SW 1271 (cell line): ENCODE measurements at regions not wholly inside any gene's neighbourhood (a gene's known extent, or its start where the extent isn't known, plus 50 kb on each side); places are given as distances from the start of the nearest gene placed in this dataset.
"Not testable (repeated sequence)": the region's sequence is repeated elsewhere in the genome, so short reads cannot be mapped to it uniquely, and the experiment has no call there.

ENCODE experiments used
- DNase-seq, 2 experiments: peaks; one replicate each; lab custom pipeline; 2025; lab: John Stamatoyannopoulos, UW

DNA sequence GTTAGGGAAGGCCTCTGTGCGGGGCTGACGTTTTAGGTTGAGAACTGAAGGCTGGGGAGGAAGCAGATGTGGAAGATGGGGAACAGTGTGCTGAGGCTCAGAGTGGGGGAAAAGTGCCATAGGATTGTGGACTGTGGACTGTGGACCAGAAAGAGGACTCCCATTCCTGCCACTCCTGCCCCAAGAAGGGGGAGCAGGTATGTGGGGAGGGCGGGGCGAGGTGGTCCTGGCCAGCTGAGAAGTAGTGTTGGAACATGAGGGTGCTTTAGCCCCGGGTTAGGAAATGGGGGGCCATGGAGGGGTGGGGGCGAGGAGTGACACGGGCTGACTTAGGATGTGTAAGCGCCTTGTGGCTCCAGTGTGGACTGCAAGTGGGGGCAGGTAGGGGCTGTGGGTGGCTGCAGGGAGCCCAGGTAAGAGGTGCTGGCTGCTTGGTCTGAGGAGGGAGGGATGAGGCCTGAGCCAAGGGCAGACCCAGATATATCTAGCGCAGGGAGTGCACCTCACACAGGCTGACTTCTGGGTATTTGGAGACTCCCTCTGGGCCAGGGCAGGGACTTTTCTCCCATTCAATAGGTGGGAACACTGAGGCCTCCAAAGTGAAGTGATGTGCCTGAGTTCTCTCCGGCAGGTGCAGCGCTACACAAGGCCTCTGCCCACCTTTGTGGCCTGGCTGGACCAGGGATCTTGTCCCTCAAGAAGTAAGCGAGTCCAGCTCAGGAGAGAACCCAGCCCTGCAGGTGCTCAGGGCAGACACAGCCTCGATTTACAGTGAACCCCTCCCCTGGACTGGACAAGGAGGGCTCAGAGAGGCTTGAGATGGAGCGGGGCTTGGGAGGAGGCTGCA lies 76.6 kb upstream of the TOX2 start:
- no peak for DNase-seq

- no peak for DNase-seq
Measured at GRCh38 chr20:43836790-43837189, 77.9 kb upstream of the TOX2 start.

DNA sequence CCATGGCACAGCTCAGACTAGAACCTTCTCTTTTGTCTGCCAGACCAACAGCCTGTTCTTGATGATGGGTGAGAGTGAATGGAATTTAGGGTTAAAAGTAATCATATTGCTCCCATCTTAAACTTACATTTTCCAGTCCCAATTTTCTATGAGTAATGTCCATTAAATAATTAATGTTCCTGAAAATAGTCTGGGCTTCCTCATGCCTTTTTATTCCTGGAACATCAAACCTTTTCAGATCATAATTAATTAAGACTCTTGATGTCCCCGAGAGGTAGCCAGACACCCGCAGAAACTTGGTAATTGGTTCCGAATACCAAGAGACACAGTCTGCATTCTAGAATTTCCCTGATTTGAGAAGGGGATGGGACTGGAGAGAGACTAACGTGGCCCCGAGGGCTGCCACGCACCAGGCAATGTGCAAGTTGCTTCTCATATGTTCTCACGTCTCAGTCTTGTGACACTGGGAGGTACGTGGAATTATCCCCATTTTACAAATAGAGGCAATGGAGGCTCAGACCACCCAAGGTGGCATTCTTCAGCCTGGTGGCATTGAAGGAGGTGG lies 78.6 kb upstream of the TOX2 start:
- DNase-seq = no peak

- DNase-seq = no peak
Measured at GRCh38 chr20:43833511-43834395, 80.9 kb upstream of the TOX2 start.

DNA sequence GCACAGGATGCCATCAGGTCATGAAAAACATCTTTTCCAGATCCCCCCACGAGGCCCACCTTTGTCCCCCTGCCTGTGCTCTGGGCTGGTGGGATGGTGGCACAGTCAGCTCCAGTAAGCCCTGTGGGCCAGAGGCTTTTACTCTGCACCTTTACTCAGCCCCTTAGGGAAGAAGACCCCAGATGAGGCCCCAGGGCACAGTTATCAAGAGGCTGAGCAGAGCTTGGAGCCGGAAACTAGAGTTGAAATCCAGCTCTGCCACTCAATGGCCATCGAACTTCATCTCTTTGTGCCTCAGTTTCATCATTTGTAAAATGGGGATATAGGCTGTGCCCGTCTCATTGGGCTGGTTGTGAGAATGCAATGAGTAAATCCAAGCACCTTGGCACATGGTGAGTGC lies 81.7 kb upstream of the TOX2 start:
- no peak for DNase-seq

GRCh38 chr20:43832096-43832816 lies 82.4 kb upstream of the TOX2 start:
- DNase-seq = no peak

DNA sequence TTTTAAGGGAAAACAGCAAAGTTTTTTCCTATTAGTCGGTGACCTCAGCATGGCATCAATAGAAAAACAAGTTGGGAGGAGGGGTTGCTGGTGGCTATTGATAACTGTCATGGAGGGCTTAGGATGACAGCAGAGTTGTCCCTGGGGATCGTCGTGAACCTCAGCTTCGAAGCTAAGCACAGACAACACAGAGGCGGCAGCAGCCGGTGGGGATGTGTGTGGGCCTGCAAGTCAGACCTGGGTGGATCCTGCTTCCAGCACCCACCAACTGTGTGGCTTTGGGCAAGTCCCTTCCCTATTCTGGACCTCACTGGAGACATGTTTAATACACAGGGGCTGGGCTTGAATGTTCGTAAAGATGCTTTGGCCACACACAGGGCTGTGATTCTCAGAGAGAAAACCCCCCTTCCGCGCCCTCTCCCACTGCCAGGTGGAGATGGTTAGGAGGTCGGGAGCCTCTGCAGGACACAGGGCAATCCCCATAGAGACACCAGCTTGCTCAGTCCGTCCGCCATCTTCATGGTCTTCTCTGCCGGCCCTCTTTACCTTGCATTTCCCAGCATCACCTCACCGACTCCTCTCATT lies 83.1 kb upstream of the TOX2 start:
- DNase-seq = no peak

- DNase-seq = no peak
Measured at GRCh38 chr20:43830883-43831282, 83.8 kb upstream of the TOX2 start.

GRCh38 chr20:43829951-43830690 lies 84.5 kb upstream of the TOX2 start:
- no peak for DNase-seq

DNA sequence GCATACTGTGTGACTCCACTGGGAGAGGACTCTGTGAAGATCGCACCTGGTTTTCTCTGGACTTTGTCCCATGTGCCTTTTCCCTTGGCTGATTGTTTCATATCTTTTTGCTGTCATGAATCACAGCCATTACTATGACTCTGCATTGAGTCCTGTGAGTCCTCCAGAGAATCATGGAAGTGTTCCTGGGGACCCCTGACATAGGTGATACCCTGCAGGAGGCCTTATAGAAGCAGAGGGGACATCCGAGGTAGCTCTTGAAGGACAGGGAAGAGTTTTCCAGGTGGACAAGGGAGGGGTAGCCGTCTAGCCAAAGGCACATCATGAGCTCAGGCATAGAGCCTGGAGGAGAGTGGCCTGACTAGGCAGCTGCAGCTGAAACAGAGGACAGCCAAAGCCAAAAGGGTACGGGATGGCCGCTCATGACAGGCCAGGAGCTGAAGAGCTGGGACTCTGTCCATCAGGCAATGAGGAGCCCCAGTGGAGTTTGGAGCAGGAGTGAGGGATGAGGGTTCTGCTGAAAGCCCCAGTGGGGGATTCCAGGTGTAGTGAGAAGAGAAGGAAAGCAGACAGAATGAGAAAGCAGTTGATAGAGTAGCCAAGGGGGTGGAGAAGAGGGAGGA lies 86.6 kb upstream of the TOX2 start:
- no peak for DNase-seq

- not testable (repeated sequence) for DNase-seq
Measured at GRCh38 chr20:43826943-43827342, 87.7 kb upstream of the TOX2 start.

DNA sequence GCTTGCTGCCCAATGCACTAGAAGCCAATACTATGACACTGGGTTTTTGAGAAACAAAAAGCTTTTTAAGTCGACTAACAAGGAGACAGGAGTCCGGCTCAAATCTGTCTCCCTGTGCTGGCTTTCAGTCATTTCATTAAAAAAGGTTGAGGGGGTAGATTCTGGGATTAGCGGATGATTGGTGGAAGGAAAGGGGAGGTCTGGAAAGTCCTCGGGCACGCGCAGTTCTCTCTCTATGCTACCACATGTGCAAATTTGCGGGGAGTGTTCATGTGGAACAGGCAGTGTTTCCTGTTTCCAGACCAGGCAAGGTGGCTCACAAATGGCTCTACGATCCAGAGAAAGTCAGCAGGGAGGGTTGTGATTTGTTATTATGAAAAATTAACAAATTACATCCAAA lies 89.1 kb upstream of the TOX2 start:
- DNase-seq = no peak

DNA sequence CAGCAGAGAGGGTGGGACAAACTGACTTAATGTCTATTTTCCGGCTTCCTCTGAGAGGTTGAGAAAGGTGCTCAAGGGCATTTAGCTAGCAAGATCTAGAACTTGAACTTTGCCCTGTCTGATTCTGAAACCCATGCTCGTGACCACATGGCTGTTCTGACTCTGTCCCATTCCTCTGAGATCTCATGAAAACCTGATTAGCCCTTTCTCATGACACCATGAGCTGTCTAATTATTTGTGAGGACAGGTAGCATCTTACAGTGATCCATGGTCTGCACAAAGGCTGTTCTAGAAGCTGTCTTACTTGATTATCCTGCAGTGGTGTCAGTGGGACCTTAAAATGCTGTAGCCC lies 89.6 kb upstream of the TOX2 start:
- DNase-seq = no peak

DNA sequence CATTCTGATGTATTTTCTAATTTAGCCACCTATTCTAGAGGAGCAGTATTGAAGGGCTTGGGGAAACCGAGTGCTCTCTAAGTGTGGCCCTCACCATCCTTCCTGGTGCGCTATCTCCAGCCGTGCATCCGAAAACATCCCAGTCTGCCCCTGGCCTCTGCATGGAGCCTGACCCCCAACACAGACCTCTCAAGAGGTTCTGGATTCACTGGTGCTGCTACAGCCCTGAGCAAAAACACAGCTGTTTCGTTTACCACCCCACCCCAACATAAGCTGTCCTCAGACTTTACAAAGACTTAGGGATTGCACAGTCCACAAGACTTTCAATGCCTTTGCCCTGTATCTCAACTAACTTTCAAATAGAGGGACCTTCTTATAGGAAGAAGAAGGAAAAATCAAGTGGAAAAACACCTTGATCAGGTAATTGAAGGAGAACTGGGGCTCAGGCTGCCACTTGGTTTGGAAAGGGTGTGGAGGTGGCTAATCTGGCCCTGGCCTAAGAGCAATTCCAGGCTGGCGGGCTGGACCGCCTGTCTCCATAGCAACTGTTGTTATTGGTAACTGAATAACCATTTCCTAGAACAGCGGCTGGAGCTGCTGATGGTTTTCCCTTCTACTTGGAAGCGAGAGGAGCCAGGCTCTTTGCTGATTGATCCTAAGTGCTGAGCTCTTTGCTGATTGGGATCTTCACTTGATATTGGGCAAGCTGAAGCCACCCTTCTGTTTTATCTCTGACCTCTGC lies 90.2 kb upstream of the TOX2 start:
- DNase-seq = no peak

DNA sequence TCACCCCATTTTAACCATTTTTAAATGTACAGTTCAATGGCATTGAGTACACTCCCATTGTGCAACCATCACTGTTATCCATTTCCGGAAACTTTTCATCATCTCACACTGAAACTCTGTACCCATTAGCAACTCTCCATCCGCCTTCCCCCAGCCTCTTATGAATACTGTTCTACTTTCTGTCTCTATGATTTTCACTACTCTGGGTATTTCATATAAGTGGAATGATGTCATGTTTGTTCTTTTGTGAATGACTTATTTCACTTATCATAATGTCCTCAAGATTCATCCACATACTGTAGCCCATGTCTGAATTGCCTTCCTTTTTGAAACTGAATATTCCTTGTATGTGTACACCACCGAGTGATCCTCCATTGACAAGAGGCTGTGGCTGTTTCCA lies 92.9 kb upstream of the TOX2 start:
- no peak for DNase-seq

GRCh38 chr20:43820731-43821330 lies 93.8 kb upstream of the TOX2 start:
- DNase-seq = no peak

- DNase-seq = no peak
Measured at GRCh38 chr20:43812216-43812615, 85.4 kb upstream of the GTSF1L start.

DNA sequence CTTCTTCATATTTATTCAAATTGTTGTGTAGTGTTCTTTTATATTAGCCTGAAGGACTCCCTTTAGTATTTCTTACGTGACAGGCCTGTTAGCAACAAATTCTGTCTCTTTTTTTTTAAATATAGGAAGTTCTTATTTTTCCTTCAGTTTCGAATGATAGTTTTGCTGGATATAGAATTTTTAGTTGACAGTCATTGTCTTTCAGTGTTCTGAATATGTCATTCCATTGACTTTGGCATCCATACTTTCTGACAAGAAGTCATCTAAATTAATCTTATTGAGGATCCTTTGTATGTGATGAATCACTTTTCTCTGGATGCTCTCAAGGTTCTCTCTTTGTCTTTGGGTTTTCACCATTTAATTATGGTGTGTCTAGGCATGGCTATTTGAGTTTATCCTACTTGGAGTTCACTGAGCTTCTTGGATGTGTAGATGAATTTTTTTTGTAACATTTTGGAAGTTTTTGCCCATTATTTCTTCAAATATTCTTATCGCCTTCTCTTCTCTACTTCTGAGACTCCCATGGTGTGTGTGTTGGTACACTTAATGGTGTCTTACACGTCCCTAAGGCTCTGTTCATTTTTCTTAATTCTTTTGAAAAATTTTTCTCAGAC lies 82.5 kb upstream of the GTSF1L start:
- DNase-seq = no peak

- DNase-seq = no peak
Measured at GRCh38 chr20:43804781-43805180, 78.0 kb upstream of the GTSF1L start.
